Right atrium auricular region (tissue), 2 donors: ENCODE measurements at regions not wholly inside any gene's neighbourhood (a gene's known extent, or its start where the extent isn't known, plus 50 kb on each side); places are given as distances from the start of the nearest gene placed in this dataset.

ENCODE experiments used
- DNase-seq: peaks from one replicate; pipeline ENCODE4 v3.0.0-alpha.2; 2019; ENCODE audit warnings: low spot score
- H3K27ac ChIP-seq, 2 donors: fragments of 200-600 bp; sonication (generic); 1 replicate in 1 of 2; 2 replicates in 1 of 2; pipeline ENCODE4 v1.5.1; 2016 to 2019
- H3K27me3 ChIP-seq, 2 donors: fragments of 200-600 bp; sonication (generic); one replicate each; pipeline versions ENCODE4 v1.5.1 to v1.6.0; 2017 to 2019
- H3K36me3 ChIP-seq: fragments of 200-600 bp; sonication (generic); one replicate; pipeline ENCODE4 v1.5.1; 2016
- H3K4me1 ChIP-seq, 2 donors: fragments of 200-600 bp; sonication (generic); one replicate each; pipeline versions ENCODE4 v1.5.1 to v1.6.0; 2017 to 2019
- H3K4me3 ChIP-seq, 2 donors: fragments of 200-600 bp; sonication (generic); 1 replicate in 1 of 2; 2 replicates in 1 of 2; pipeline ENCODE4 v1.5.1; 2017 to 2019; ENCODE audit warnings: mild to moderate bottlenecking in 1 of 2, moderate library complexity in 1 of 2
- H3K9me3 ChIP-seq, 2 donors: fragments of 200-600 bp; sonication (generic); one replicate each; pipeline ENCODE4 v1.5.1; 2019
- CTCF ChIP-seq, 2 donors: fragments of 200-600 bp; sonication (generic); IDR thresholded peaks; one replicate each; pipeline ENCODE4 v1.5.1; 2019; ENCODE audit warnings: antibody characterized with exemption in 2 of 2

- TF ChIP-seq CTCF (IDR thresholded peaks at IDR 0.05): no peak
- Histone ChIP-seq H3K4me3 (no peak overlapping the region), H3K9me3 (no peaks in the 10 kb centered on the region), H3K4me1 (no peaks in the 10 kb centered on the region), H3K27me3 (no peaks in the 10 kb centered on the region), H3K36me3 (no peaks in the 10 kb centered on the region), H3K27ac (no peak overlapping the region)
- DNase-seq: no peak
Observed at GRCh38 chr18:40676668-40677067, 1278.4 kb upstream of the PIK3C3 start.

GRCh38 chr18:40673150-40673549, 1281.9 kb upstream of the PIK3C3 start:
- Histone ChIP-seq H3K36me3 (no peaks in the 10 kb centered on the region), H3K9me3 (no peaks in the 10 kb centered on the region), H3K27me3 (no peaks in the 10 kb centered on the region), H3K4me1 (no peaks in the 10 kb centered on the region), H3K4me3 (no peak overlapping the region), H3K27ac (no peak overlapping the region)
- no peak for TF ChIP-seq CTCF (IDR thresholded peaks at IDR 0.05)
- DNase-seq: no peak

GRCh38 chr18:40672590-40672989, 1282.4 kb upstream of the PIK3C3 start:
- TF ChIP-seq CTCF (IDR thresholded peaks at IDR 0.05): no peak
- H3K4me1 ChIP-seq: no peaks in the 10 kb centered on the region
- no peaks in the 10 kb centered on the region for H3K36me3 ChIP-seq
- no peaks in the 10 kb centered on the region for H3K27me3 ChIP-seq
- H3K27ac ChIP-seq: no peak overlapping the region
- no peaks in the 10 kb centered on the region for H3K9me3 ChIP-seq
- no peak overlapping the region for H3K4me3 ChIP-seq
- DNase-seq: no peak

- Histone ChIP-seq H3K27ac (no peak overlapping the region), H3K27me3 (no peaks in the 10 kb centered on the region), H3K9me3 (no peaks in the 10 kb centered on the region), H3K4me3 (no peak overlapping the region), H3K36me3 (no peaks in the 10 kb centered on the region), H3K4me1 (no peaks in the 10 kb centered on the region)
- TF ChIP-seq CTCF (IDR thresholded peaks at IDR 0.05): no peak
- no peak for DNase-seq
Observed at GRCh38 chr18:40670668-40671375, 1284.2 kb upstream of the PIK3C3 start.

- Histone ChIP-seq H3K4me3 (no peak overlapping the region), H3K9me3 (no peaks in the 10 kb centered on the region), H3K36me3 (no peaks in the 10 kb centered on the region), H3K27ac (no peak overlapping the region), H3K27me3 (no peaks in the 10 kb centered on the region), H3K4me1 (no peaks in the 10 kb centered on the region)
- no peak for TF ChIP-seq CTCF (IDR thresholded peaks at IDR 0.05)
- DNase-seq: no peak
Observed at GRCh38 chr18:40662898-40663437, 1292.1 kb upstream of the PIK3C3 start.

- Histone ChIP-seq H3K36me3 (no peaks in the 10 kb centered on the region), H3K27me3 (no peaks in the 10 kb centered on the region)
Observed at GRCh38 chr18:40653682-40654081, 1301.4 kb upstream of the PIK3C3 start.

More at GRCh38 chr18:40653682-40654081, 1301.4 kb upstream of the PIK3C3 start:
- TF ChIP-seq CTCF (IDR thresholded peaks at IDR 0.05): no peak
- Histone ChIP-seq H3K27ac (no peak overlapping the region), H3K9me3 (no peaks in the 10 kb centered on the region), H3K4me3 (no peak overlapping the region), H3K4me1 (no peaks in the 10 kb centered on the region)
- no peak for DNase-seq
